Testis (tissue), 2 donors: ENCODE measurements at regions not wholly inside any gene's neighbourhood (a gene's known extent, or its start where the extent isn't known, plus 50 kb on each side); places are given as distances from the start of the nearest gene placed in this dataset.

Experiments
- CTCF ChIP-seq, 3 experiments: fragments of 450-650 bp in 2 of 3; fragments of 200-600 bp in 1 of 3; sonication (generic) in 1 of 3; IDR thresholded peaks; one replicate each; pipeline ENCODE4 v1.5.1; 2016 to 2019; ENCODE audit warnings: antibody characterized with exemption in 3 of 3, mild to moderate bottlenecking in 2 of 3, moderate library complexity in 1 of 3
- POLR2A ChIP-seq: fragments of 450-650 bp; IDR thresholded peaks from one replicate; pipeline ENCODE4 v1.6.1; 2017; ENCODE audit warnings: antibody characterized with exemption, mild to moderate bottlenecking, moderate library complexity

GRCh38 chr7:56250135-56250534 lies 133.9 kb upstream of the NUPR2 start:
- TF ChIP-seq CTCF (IDR thresholded peaks at IDR 0.05) (no peak), POLR2A (no peak)
